A673 (cell line): ENCODE measurements at regions not wholly inside any gene's neighbourhood (a gene's known extent, or its start where the extent isn't known, plus 50 kb on each side); places are given as distances from the start of the nearest gene placed in this dataset.

Experiments used
- EZH2 ChIP-seq: fragments of 200-600 bp; sonication (generic); IDR thresholded peaks from 2 replicates; pipeline ENCODE4 v1.6.1; 2017; ENCODE audit warnings: borderline replicate concordance, low read depth, mild to moderate bottlenecking, mixed read lengths, antibody characterized with exemption, low read length; ENCODE audit not compliant: poor library complexity, severe bottlenecking
- TF ChIP-seq, protein P1 (sequence below): fragments of 300-800, 200-600 bp; sonication (generic); conservative IDR thresholded peaks from 2 replicates; pipeline ENCODE4 v1.5.1; 2017; ENCODE audit warnings: low read depth, mild to moderate bottlenecking, antibody characterized with exemption, low read length, moderate library complexity, mixed read lengths

DNA sequence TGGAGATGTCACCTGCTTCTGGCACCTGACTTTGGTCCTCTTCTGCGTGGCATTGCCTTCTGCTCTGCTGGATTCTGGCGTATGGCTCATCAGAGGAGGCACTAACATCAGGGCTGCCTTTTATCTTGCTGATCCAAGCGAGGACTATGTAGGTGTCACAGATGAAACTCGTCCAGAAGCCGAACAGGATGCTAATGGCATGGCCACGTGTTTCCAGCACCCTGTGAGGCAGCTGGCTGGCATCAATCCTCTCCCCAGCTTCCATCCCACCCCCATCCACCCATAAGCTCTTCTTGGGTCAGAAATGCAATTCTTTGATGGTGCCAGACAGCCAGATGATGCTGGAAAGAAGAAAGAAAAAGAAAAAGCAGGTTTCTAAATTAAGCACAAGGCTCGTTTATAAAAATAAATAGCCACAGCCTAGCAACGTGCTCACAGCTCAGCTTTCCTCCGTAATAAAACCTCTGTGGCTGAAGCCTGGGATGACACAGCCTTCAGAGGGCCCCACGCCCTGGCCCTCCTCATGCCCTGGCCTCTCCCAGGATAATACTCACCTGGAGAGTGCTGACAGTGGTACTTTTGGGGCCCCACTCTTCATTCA, 212.9 kb upstream of the SERP2 start:
- TF ChIP-seq, protein P1, sequence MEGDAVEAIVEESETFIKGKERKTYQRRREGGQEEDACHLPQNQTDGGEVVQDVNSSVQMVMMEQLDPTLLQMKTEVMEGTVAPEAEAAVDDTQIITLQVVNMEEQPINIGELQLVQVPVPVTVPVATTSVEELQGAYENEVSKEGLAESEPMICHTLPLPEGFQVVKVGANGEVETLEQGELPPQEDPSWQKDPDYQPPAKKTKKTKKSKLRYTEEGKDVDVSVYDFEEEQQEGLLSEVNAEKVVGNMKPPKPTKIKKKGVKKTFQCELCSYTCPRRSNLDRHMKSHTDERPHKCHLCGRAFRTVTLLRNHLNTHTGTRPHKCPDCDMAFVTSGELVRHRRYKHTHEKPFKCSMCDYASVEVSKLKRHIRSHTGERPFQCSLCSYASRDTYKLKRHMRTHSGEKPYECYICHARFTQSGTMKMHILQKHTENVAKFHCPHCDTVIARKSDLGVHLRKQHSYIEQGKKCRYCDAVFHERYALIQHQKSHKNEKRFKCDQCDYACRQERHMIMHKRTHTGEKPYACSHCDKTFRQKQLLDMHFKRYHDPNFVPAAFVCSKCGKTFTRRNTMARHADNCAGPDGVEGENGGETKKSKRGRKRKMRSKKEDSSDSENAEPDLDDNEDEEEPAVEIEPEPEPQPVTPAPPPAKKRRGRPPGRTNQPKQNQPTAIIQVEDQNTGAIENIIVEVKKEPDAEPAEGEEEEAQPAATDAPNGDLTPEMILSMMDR = no peak
- TF ChIP-seq EZH2 = no peak
